ENCODE measurements at regions not wholly inside any gene's neighbourhood (a gene's known extent, or its start where the extent isn't known, plus 50 kb on each side); places are given as distances from the start of the nearest gene placed in this dataset.

GRCh38 chr6:92504509-92504908, 914.9 kb downstream of the EPHA7 start:
- no peak for TF ChIP-seq CTCF (IDR thresholded peaks at IDR 0.05)
- TF ChIP-seq POLR2A (IDR thresholded peaks at IDR 0.05) = no peak

Measured in body of pancreas (tissue), 4 donors.